Mesenchymal stem cell (in vitro differentiated cells and primary cell): ENCODE measurements at regions not wholly inside any gene's neighbourhood (a gene's known extent, or its start where the extent isn't known, plus 50 kb on each side); places are given as distances from the start of the nearest gene placed in this dataset.

Source experiments
- DNase-seq: peaks from one replicate; pipeline ENCODE4 v3.0.0-alpha.2; 2013
- H2AFZ ChIP-seq: one replicate; pipeline ENCODE4 v1.6.1; 2013; ENCODE audit warnings: low read depth, mild to moderate bottlenecking, control low read depth, inconsistent platforms, low read length, moderate library complexity
- H2AK5ac ChIP-seq: 2 replicates; pipeline ENCODE4 v1.6.1; 2013; ENCODE audit warnings: low read length, moderate library complexity, mild to moderate bottlenecking, inconsistent platforms; ENCODE audit not compliant: severe bottlenecking
- H2BK120ac ChIP-seq: one replicate; pipeline ENCODE4 v1.6.1; 2013; ENCODE audit warnings: low read depth, mild to moderate bottlenecking, inconsistent platforms, low read length, moderate library complexity
- H2BK12ac ChIP-seq, 2 experiments: one replicate each; pipeline ENCODE4 v1.6.1; 2013; ENCODE audit warnings: inconsistent platforms in 2 of 2, low read length in 2 of 2, mild to moderate bottlenecking in 2 of 2, moderate library complexity in 2 of 2, control low read depth in 1 of 2
- H2BK15ac ChIP-seq: one replicate; pipeline ENCODE4 v1.6.1; 2013; ENCODE audit warnings: mild to moderate bottlenecking, low read depth, inconsistent platforms; ENCODE audit not compliant: poor library complexity, severe bottlenecking
- H2BK5ac ChIP-seq: 2 replicates; pipeline ENCODE4 v1.6.1; 2013; ENCODE audit warnings: low read depth, mild to moderate bottlenecking, low read length, control low read depth, inconsistent platforms; ENCODE audit not compliant: poor library complexity, severe bottlenecking
- H3K14ac ChIP-seq, 2 experiments: one replicate each; pipeline ENCODE4 v1.6.1; 2013; ENCODE audit warnings: inconsistent platforms in 2 of 2, low read length in 2 of 2, control low read depth in 1 of 2, mild to moderate bottlenecking in 1 of 2, moderate library complexity in 1 of 2
- H3K18ac ChIP-seq, 2 experiments: one replicate each; pipeline ENCODE4 v1.6.1; 2013; ENCODE audit warnings: inconsistent platforms in 2 of 2, low read length in 2 of 2, control low read depth in 1 of 2, low read depth in 1 of 2, mild to moderate bottlenecking in 1 of 2
- H3K23ac ChIP-seq, 2 experiments: one replicate each; pipeline ENCODE4 v1.6.1; 2013; ENCODE audit warnings: inconsistent platforms in 2 of 2, low read length in 2 of 2, mild to moderate bottlenecking in 2 of 2, moderate library complexity in 2 of 2, control low read depth in 1 of 2
- H3K27ac ChIP-seq: 2 replicates; pipeline ENCODE4 v1.5.1; 2013; ENCODE audit warnings: mild to moderate bottlenecking, moderate library complexity, low read length, control low read depth, inconsistent platforms; ENCODE audit not compliant: poor library complexity, severe bottlenecking
- H3K27me3 ChIP-seq, 2 experiments: 2 replicates each; pipeline versions ENCODE4 v1.6.1 to v1.7.0; 2013; ENCODE audit warnings: low read length in 2 of 2, mild to moderate bottlenecking in 2 of 2, moderate library complexity in 2 of 2, control low read depth in 1 of 2, inconsistent platforms in 1 of 2; ENCODE audit not compliant: control insufficient read depth in 1 of 2, insufficient read depth in 1 of 2
- H3K36me3 ChIP-seq, 2 experiments: 2 replicates each; pipeline versions ENCODE4 v1.6.1 to v1.7.0; 2013; ENCODE audit warnings: low read length in 2 of 2, control low read depth in 1 of 2, inconsistent platforms in 1 of 2, low read depth in 1 of 2, mild to moderate bottlenecking in 1 of 2; ENCODE audit not compliant: insufficient read depth in 2 of 2, control insufficient read depth in 1 of 2
- H3K4ac ChIP-seq, 2 experiments: one replicate each; pipeline ENCODE4 v1.6.1; 2013; ENCODE audit warnings: inconsistent platforms in 2 of 2, low read length in 2 of 2, mild to moderate bottlenecking in 2 of 2, moderate library complexity in 2 of 2, control low read depth in 1 of 2, low read depth in 1 of 2
- H3K4me1 ChIP-seq: 2 replicates; pipeline ENCODE4 v1.6.1; 2013; ENCODE audit warnings: low read depth, low read length, control low read depth; ENCODE audit not compliant: control insufficient read depth, insufficient read depth
- H3K4me2 ChIP-seq: 2 replicates; pipeline ENCODE4 v1.6.1; 2013; ENCODE audit warnings: low read length, mild to moderate bottlenecking, inconsistent platforms; ENCODE audit not compliant: poor library complexity, severe bottlenecking
- H3K4me3 ChIP-seq, 2 experiments: 2 replicates each; pipeline versions ENCODE4 v1.5.1 to v1.7.0; 2013; ENCODE audit warnings: low read length in 2 of 2, mild to moderate bottlenecking in 2 of 2, control low read depth in 1 of 2, low read depth in 1 of 2; ENCODE audit not compliant: insufficient read depth in 1 of 2
- H3K79me1 ChIP-seq: replicated peaks from 2 replicates; pipeline ENCODE4 v1.6.1; 2013; ENCODE audit warnings: mild to moderate bottlenecking, control low read depth, low read length, inconsistent platforms; ENCODE audit not compliant: poor library complexity, severe bottlenecking
- H3K9ac ChIP-seq: 2 replicates; pipeline ENCODE4 v1.7.0; 2013; ENCODE audit warnings: mild to moderate bottlenecking, low read length, moderate library complexity
- H3K9me3 ChIP-seq: 2 replicates; pipeline ENCODE4 v1.7.0; 2013; ENCODE audit warnings: mild to moderate bottlenecking, low read length; ENCODE audit not compliant: control insufficient read depth
- H4K8ac ChIP-seq: one replicate; pipeline ENCODE4 v1.6.1; 2013; ENCODE audit warnings: inconsistent platforms, mild to moderate bottlenecking, low read length, moderate library complexity
- H4K91ac ChIP-seq: one replicate; pipeline ENCODE4 v1.6.1; 2013; ENCODE audit warnings: mild to moderate bottlenecking, low read length, inconsistent platforms
- WGBS: methylation state at CpG from one replicate; pipeline ENCODE4 v1.1.7; 2013; ENCODE audit warnings: mixed read lengths; 5-methylcytosine and 5-hydroxymethylcytosine counted together

GRCh38 chr16:35140293-35140986 lies 1681.0 kb downstream of the TP53TG3F start:
- H3K4me3 ChIP-seq = no peak overlapping the region
- H3K14ac ChIP-seq = no peak overlapping the region
- H3K23ac ChIP-seq = no peak overlapping the region
- no peak overlapping the region for H2AFZ ChIP-seq
- peaks cover 3% of the 10 kb centered on the region for H3K9me3 ChIP-seq
- no peaks in the 10 kb centered on the region for H3K36me3 ChIP-seq
- no peak overlapping the region for H3K18ac ChIP-seq
- H2AK5ac ChIP-seq = no peak overlapping the region
- H4K91ac ChIP-seq = no peak overlapping the region
- H3K4ac ChIP-seq = no peak overlapping the region
- no peaks in the 10 kb centered on the region for H3K79me1 ChIP-seq
- no peak overlapping the region for H3K27ac ChIP-seq
- no peak overlapping the region for H3K4me2 ChIP-seq
- WGBS = 87% methylated on average over 33 of the region's 33 CpGs
- H3K27me3 ChIP-seq = no peaks in the 10 kb centered on the region
- H2BK120ac ChIP-seq = no peak overlapping the region
- H3K9ac ChIP-seq = no peak overlapping the region
- no peak overlapping the region for H4K8ac ChIP-seq
- no peak for DNase-seq
- H2BK5ac ChIP-seq = no peak overlapping the region
- no peak overlapping the region for H2BK12ac ChIP-seq
- no peaks in the 10 kb centered on the region for H3K4me1 ChIP-seq
- no peak overlapping the region for H2BK15ac ChIP-seq

GRCh38 chr16:35141303-35141702 lies 1681.9 kb downstream of the TP53TG3F start:
- peaks cover 3% of the 10 kb centered on the region for H3K9me3 ChIP-seq
- no peaks in the 10 kb centered on the region for H3K27me3 ChIP-seq
- no peaks in the 10 kb centered on the region for H3K4me1 ChIP-seq
- no peak overlapping the region for H3K4ac ChIP-seq
- H2AK5ac ChIP-seq = no peak overlapping the region
- H3K23ac ChIP-seq = no peak overlapping the region
- no peak overlapping the region for H2AFZ ChIP-seq
- no peak overlapping the region for H3K4me2 ChIP-seq
- no peak overlapping the region for H2BK120ac ChIP-seq
- H3K27ac ChIP-seq = no peak overlapping the region
- no peak overlapping the region for H4K8ac ChIP-seq
- WGBS = 82% methylated on average over 18 of the region's 18 CpGs
- no peak for DNase-seq
- no peak overlapping the region for H3K14ac ChIP-seq
- H2BK5ac ChIP-seq = no peak overlapping the region
- no peak overlapping the region for H2BK15ac ChIP-seq
- no peaks in the 10 kb centered on the region for H3K79me1 ChIP-seq
- no peaks in the 10 kb centered on the region for H3K36me3 ChIP-seq
- no peak overlapping the region for H2BK12ac ChIP-seq
- no peak overlapping the region for H3K18ac ChIP-seq
- no peak overlapping the region for H3K9ac ChIP-seq
- no peak overlapping the region for H4K91ac ChIP-seq
- H3K4me3 ChIP-seq = no peak overlapping the region

- Histone ChIP-seq H3K79me1 (no peaks in the 10 kb centered on the region), H2BK15ac (no peak overlapping the region), H2BK120ac (no peak overlapping the region), H2BK12ac (no peak overlapping the region), H3K23ac (no peak overlapping the region), H3K14ac (no peak overlapping the region), H3K4ac (no peak overlapping the region), H2BK5ac (no peak overlapping the region), H4K91ac (no peak overlapping the region), H3K4me2 (no peak overlapping the region), H2AFZ (no peak overlapping the region), H3K27ac (no peak overlapping the region), H3K9ac (no peak overlapping the region), H3K4me3 (no peak overlapping the region), H3K36me3 (no peaks in the 10 kb centered on the region), H3K27me3 (no peaks in the 10 kb centered on the region), H4K8ac (no peak overlapping the region), H3K4me1 (no peaks in the 10 kb centered on the region), H3K9me3 (peaks cover 3% of the 10 kb centered on the region), H3K18ac (no peak overlapping the region), H2AK5ac (no peak overlapping the region)
- DNase-seq = no peak
- WGBS = 62% methylated on average over 5 of the region's 6 CpGs
Measured at GRCh38 chr16:35142147-35142808, 1682.9 kb downstream of the TP53TG3F start.

GRCh38 chr16:35142809-35143192 lies 1683.4 kb downstream of the TP53TG3F start:
- H3K9ac ChIP-seq = no peak overlapping the region
- no peak overlapping the region for H3K18ac ChIP-seq
- no peak overlapping the region for H2BK12ac ChIP-seq
- no peaks in the 10 kb centered on the region for H3K79me1 ChIP-seq
- WGBS = 94% methylated on average over 11 of the region's 12 CpGs
- H3K27me3 ChIP-seq = no peaks in the 10 kb centered on the region
- H2BK15ac ChIP-seq = no peak overlapping the region
- H2BK5ac ChIP-seq = no peak overlapping the region
- peaks cover 3% of the 10 kb centered on the region for H3K9me3 ChIP-seq
- H3K23ac ChIP-seq = no peak overlapping the region
- no peaks in the 10 kb centered on the region for H3K36me3 ChIP-seq
- H4K91ac ChIP-seq = no peak overlapping the region
- H2AK5ac ChIP-seq = no peak overlapping the region
- H3K27ac ChIP-seq = no peak overlapping the region
- H3K4me3 ChIP-seq = no peak overlapping the region
- H3K14ac ChIP-seq = no peak overlapping the region
- no peak for DNase-seq
- no peak overlapping the region for H4K8ac ChIP-seq
- no peak overlapping the region for H2BK120ac ChIP-seq
- H3K4ac ChIP-seq = no peak overlapping the region
- H3K4me2 ChIP-seq = no peak overlapping the region
- H3K4me1 ChIP-seq = no peaks in the 10 kb centered on the region
- no peak overlapping the region for H2AFZ ChIP-seq
